DND-41 (cell line): ENCODE measurements at regions not wholly inside any gene's neighbourhood (a gene's known extent, or its start where the extent isn't known, plus 50 kb on each side); places are given as distances from the start of the nearest gene placed in this dataset.

ENCODE experiments used
- EZH2 ChIP-seq: IDR thresholded peaks from 3 replicates; pipeline ENCODE4 v1.6.1; 2012; ENCODE audit warnings: borderline replicate concordance, low read depth, mild to moderate bottlenecking, moderate library complexity, low read length, inconsistent platforms; ENCODE audit not compliant: severe bottlenecking
- TF ChIP-seq, protein P1 (sequence below): IDR thresholded peaks from 2 replicates; pipeline ENCODE4 v1.5.1; 2012; ENCODE audit warnings: borderline replicate concordance, low read length, moderate library complexity, mild to moderate bottlenecking; ENCODE audit not compliant: poor library complexity, severe bottlenecking; ENCODE audit errors: extremely low read depth

DNA sequence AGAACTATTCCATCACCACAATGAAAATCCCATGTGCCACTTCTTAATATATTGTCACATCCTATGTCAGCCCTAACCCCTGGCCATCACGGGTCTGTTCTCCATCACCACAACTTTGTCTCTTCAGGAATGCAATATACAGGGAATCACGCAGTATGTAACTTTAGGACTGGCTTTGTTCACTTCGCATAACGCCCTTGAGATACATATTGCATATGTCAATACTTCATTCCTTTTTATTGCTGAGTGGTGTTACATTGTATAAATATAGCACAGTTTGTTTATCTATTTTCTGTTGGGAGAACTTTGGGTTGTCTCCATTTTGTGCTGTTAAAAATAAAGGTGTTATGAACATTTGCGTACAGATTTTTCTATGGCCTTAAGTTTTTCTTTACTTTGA is 195.4 kb upstream of the ZMIZ1 start:
- TF ChIP-seq, protein P1, sequence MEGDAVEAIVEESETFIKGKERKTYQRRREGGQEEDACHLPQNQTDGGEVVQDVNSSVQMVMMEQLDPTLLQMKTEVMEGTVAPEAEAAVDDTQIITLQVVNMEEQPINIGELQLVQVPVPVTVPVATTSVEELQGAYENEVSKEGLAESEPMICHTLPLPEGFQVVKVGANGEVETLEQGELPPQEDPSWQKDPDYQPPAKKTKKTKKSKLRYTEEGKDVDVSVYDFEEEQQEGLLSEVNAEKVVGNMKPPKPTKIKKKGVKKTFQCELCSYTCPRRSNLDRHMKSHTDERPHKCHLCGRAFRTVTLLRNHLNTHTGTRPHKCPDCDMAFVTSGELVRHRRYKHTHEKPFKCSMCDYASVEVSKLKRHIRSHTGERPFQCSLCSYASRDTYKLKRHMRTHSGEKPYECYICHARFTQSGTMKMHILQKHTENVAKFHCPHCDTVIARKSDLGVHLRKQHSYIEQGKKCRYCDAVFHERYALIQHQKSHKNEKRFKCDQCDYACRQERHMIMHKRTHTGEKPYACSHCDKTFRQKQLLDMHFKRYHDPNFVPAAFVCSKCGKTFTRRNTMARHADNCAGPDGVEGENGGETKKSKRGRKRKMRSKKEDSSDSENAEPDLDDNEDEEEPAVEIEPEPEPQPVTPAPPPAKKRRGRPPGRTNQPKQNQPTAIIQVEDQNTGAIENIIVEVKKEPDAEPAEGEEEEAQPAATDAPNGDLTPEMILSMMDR, result no peak
- TF ChIP-seq EZH2, result no peak
